GM23338 (cell line): ENCODE measurements at regions not wholly inside any gene's neighbourhood (a gene's known extent, or its start where the extent isn't known, plus 50 kb on each side); places are given as distances from the start of the nearest gene placed in this dataset.

ENCODE experiments used
- CREB1 ChIP-seq: fragments of 250-450 bp; sonication (Bioruptor Pico); IDR thresholded peaks from 2 replicates; pipeline ENCODE4 v1.5.0; 2020; ENCODE audit warnings: low read depth, mild to moderate bottlenecking, moderate library complexity
- CTCF ChIP-seq, 2 experiments: fragments of 200-600 bp in 1 of 2; sonication (generic) in 1 of 2; conservative IDR thresholded peaks; 2 replicates each; pipeline versions ENCODE4 v1.5.1 to v1.6.1; 2016 to 2017; ENCODE audit warnings: antibody characterized with exemption in 2 of 2, low read depth in 2 of 2, mild to moderate bottlenecking in 2 of 2, moderate library complexity in 1 of 2
- ETS1 ChIP-seq: IDR thresholded peaks from 2 replicates; pipeline ENCODE4 v1.6.1; 2016; ENCODE audit warnings: antibody characterized with exemption
- EZH2 ChIP-seq: fragments of 200-600 bp; sonication (generic); IDR thresholded peaks from one replicate; pipeline ENCODE4 v1.8.0; 2017; ENCODE audit warnings: antibody characterized with exemption, mild to moderate bottlenecking, low read depth; ENCODE audit not compliant: unreplicated experiment
- EZH2phosphoT487 ChIP-seq: fragments of 200-600 bp; sonication (generic); IDR thresholded peaks from one replicate; pipeline ENCODE4 v1.8.1; 2018; ENCODE audit warnings: antibody characterized with exemption; ENCODE audit not compliant: unreplicated experiment
- JUNB ChIP-seq: IDR thresholded peaks from one replicate; pipeline ENCODE4 v1.6.1; 2016; ENCODE audit warnings: antibody characterized with exemption; ENCODE audit not compliant: unreplicated experiment
- NANOG ChIP-seq: IDR thresholded peaks from 2 replicates; pipeline ENCODE4 v1.6.1; 2016; ENCODE audit warnings: antibody characterized with exemption, borderline replicate concordance
- POLR2AphosphoS5 ChIP-seq: IDR thresholded peaks from 2 replicates; pipeline ENCODE4 v1.6.1; 2016; ENCODE audit warnings: antibody characterized with exemption, low read depth
- REST ChIP-seq: IDR thresholded peaks from one replicate; pipeline ENCODE4 v1.6.1; 2018; ENCODE audit warnings: antibody characterized with exemption; ENCODE audit not compliant: unreplicated experiment
- ZNF114 ChIP-seq: fragments of 250-450 bp; sonication (Bioruptor Pico); IDR thresholded peaks from 2 replicates; pipeline ENCODE4 v1.5.0; 2020; ENCODE audit warnings: mild to moderate bottlenecking, moderate library complexity
- ZNF331 ChIP-seq: fragments of 250-450 bp; sonication (Bioruptor Pico); IDR thresholded peaks from 2 replicates; pipeline ENCODE4 v1.5.0; 2020; ENCODE audit warnings: low read depth, mild to moderate bottlenecking, moderate library complexity
- ZNF462 ChIP-seq: fragments of 250-450 bp; sonication (Bioruptor Pico); IDR thresholded peaks from 2 replicates; pipeline ENCODE4 v1.5.0; 2020; ENCODE audit warnings: mild to moderate bottlenecking, moderate library complexity

GRCh38 chr6:76222189-76222588 is 149.7 kb upstream of the IMPG1 start:
- TF ChIP-seq EZH2 (no peak), CTCF (conservative IDR thresholded peaks at IDR 0.05; ENCODE audit: low read depth in 2 of 2) (no peak), POLR2AphosphoS5 (no peak), EZH2phosphoT487 (no peak), JUNB (no peak), ZNF331 (CRISPR knock-in tag) (no peak), ZNF114 (CRISPR knock-in tag) (no peak), ETS1 (no peak), ZNF462 (CRISPR knock-in tag) (no peak), REST (no peak), CREB1 (no peak), NANOG (no peak)
